ENCODE measurements at regions not wholly inside any gene's neighbourhood (a gene's known extent, or its start where the extent isn't known, plus 50 kb on each side); places are given as distances from the start of the nearest gene placed in this dataset.

GRCh38 chr11:71356904-71357303 lies 91.3 kb downstream of the DHCR7 start:
- TF ChIP-seq, protein P1, sequence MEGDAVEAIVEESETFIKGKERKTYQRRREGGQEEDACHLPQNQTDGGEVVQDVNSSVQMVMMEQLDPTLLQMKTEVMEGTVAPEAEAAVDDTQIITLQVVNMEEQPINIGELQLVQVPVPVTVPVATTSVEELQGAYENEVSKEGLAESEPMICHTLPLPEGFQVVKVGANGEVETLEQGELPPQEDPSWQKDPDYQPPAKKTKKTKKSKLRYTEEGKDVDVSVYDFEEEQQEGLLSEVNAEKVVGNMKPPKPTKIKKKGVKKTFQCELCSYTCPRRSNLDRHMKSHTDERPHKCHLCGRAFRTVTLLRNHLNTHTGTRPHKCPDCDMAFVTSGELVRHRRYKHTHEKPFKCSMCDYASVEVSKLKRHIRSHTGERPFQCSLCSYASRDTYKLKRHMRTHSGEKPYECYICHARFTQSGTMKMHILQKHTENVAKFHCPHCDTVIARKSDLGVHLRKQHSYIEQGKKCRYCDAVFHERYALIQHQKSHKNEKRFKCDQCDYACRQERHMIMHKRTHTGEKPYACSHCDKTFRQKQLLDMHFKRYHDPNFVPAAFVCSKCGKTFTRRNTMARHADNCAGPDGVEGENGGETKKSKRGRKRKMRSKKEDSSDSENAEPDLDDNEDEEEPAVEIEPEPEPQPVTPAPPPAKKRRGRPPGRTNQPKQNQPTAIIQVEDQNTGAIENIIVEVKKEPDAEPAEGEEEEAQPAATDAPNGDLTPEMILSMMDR (IDR thresholded peaks at IDR 0.05; ENCODE audit: low read depth, low read length): no peak
- no peak for TF ChIP-seq EZH2phosphoT487 (IDR thresholded peaks at IDR 0.05; ENCODE audit: low read depth)

Measured in OCI-LY3 (cell line).